GM04504 (cell line): ENCODE measurements at regions not wholly inside any gene's neighbourhood (a gene's known extent, or its start where the extent isn't known, plus 50 kb on each side); places are given as distances from the start of the nearest gene placed in this dataset.

Source experiments
- DNase-seq: peaks from one replicate; pipeline ENCODE4 v3.0.0-alpha.2; 2012; ENCODE audit warnings: low read depth

GRCh38 chr18:69109686-69110085 lies 291.0 kb upstream of the DOK6 start:
- DNase-seq, result peak; percentile 36

GRCh38 chr18:69120833-69121232 lies 279.9 kb upstream of the DOK6 start:
- DNase-seq, result no peak

- DNase-seq, result no peak
These were observed 277.3 kb upstream of the DOK6 start for GRCh38 chr18:69123421-69123820.

GRCh38 chr18:69127873-69128500 lies 272.7 kb upstream of the DOK6 start:
- DNase-seq, result peak; percentile 6

GRCh38 chr18:69128566-69128965 lies 272.1 kb upstream of the DOK6 start:
- DNase-seq, result no peak

- no peak for DNase-seq
These were observed 271.7 kb upstream of the DOK6 start for GRCh38 chr18:69128978-69129377.

- DNase-seq, result no peak
These were observed 262.6 kb upstream of the DOK6 start for GRCh38 chr18:69138088-69138487.

- no peak for DNase-seq
These were observed 257.6 kb upstream of the DOK6 start for GRCh38 chr18:69143084-69143483.

- DNase-seq, result no peak
These were observed 248.3 kb upstream of the DOK6 start for GRCh38 chr18:69152436-69152835.

GRCh38 chr18:69157906-69158305 lies 242.8 kb upstream of the DOK6 start:
- DNase-seq, result no peak

GRCh38 chr18:69158944-69159343 lies 241.7 kb upstream of the DOK6 start:
- no peak for DNase-seq

GRCh38 chr18:69161383-69162028 lies 239.2 kb upstream of the DOK6 start:
- DNase-seq, result peak; percentile 42

GRCh38 chr18:69162649-69163048 lies 238.0 kb upstream of the DOK6 start:
- no peak for DNase-seq

GRCh38 chr18:69172046-69172445 lies 228.6 kb upstream of the DOK6 start:
- no peak for DNase-seq

- DNase-seq, result no peak
These were observed 225.0 kb upstream of the DOK6 start for GRCh38 chr18:69175681-69176080.

GRCh38 chr18:69176741-69177140 lies 223.9 kb upstream of the DOK6 start:
- no peak for DNase-seq

GRCh38 chr18:69177702-69178101 lies 223.0 kb upstream of the DOK6 start:
- DNase-seq, result no peak

GRCh38 chr18:69186162-69186561 lies 214.5 kb upstream of the DOK6 start:
- no peak for DNase-seq

- DNase-seq, result no peak
These were observed 204.4 kb upstream of the DOK6 start for GRCh38 chr18:69196336-69196735.

GRCh38 chr18:69205925-69206324 lies 194.8 kb upstream of the DOK6 start:
- no peak for DNase-seq

GRCh38 chr18:69208545-69208944 lies 192.1 kb upstream of the DOK6 start:
- no peak for DNase-seq

- DNase-seq, result no peak
These were observed 190.9 kb upstream of the DOK6 start for GRCh38 chr18:69209761-69210160.

GRCh38 chr18:69213842-69214241 lies 186.8 kb upstream of the DOK6 start:
- no peak for DNase-seq

- DNase-seq, result no peak
These were observed 185.5 kb upstream of the DOK6 start for GRCh38 chr18:69215161-69215560.
